ENCODE measurements at regions not wholly inside any gene's neighbourhood (a gene's known extent, or its start where the extent isn't known, plus 50 kb on each side); places are given as distances from the start of the nearest gene placed in this dataset.

GRCh38 chr13:109595471-109595870 is 190.9 kb downstream of the IRS2 start:
- DNase-seq (ENCODE audit: low spot score) = no peak

DNA sequence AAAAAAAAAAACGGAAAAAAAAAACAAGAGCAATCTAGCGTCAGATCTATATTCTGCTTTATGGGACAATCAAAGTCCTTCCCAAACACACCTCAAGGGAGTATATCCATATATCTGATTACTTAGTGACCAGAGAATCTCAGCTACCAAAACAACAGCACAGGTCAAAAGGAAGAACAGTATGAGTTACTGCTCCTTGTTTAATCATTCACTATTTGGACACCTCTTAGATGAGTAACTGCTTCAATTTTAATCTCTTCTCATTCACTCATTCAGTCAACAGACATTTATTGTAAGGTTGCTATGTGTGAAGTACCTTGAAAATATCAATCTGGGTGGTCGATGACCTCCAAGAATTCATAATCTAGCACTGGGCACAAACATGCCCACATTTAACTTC is 193.2 kb downstream of the IRS2 start:
- DNase-seq (ENCODE audit: low spot score) = no peak

GRCh38 chr13:109592770-109593169 is 193.6 kb downstream of the IRS2 start:
- no peak for DNase-seq (ENCODE audit: low spot score)

DNA sequence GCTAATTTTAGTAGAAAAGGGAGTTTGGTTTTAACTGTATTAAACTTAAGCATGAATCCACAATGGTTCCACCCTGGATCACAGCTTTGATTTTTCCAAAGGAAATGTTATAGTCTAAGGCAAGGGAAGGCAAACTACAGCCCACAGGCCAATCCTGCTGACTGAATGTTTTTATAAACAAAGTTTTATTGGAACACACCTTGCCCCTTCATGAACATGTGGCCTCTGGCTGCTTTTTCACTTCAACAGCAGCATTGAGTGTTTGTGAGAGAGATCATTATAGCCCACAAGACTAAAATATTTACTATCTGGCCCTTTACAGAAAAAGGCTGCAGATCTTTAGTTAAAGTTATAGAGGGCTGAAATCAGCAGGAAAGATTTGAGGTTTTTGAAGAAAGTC is 198.7 kb downstream of the IRS2 start:
- no peak for DNase-seq (ENCODE audit: low spot score)

DNA sequence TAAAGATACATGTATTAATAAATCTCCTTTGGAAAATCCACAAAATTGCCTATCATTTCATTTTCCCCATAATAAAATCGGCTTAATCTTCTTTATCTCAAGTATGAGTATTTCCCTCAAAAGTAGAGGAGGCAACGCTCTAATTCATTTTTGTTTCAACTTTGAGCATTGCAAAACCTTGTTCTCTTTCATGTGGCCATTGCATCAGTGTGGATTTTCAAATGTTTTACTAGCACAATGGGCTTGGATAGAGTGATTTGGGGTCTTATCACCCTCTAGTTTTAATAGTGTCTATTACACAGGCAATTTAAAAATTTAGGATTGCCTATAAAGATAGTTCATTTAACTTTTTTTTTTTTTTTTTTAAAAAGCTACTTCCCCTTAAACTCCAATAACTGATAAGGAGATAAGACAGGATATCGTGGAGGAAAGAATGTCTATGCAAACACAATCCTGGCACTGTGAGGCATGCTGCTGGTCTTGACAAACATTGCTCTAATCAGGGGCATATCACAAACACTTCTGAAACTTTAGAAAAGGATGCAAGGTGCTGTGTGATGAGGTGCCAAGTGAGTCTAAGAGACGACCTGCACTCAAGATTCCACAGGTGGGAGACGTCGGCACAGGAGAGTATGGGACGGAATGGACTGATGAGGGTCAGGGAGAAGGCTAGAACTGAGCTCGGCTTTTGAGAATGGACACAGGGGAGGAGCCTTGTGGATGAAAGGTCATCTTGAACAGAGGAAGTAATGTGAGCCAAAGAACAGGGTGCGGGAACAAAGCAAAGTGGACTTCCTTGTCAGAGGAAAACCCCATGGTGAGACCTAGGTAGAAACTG is 199.7 kb downstream of the IRS2 start:
- DNase-seq (ENCODE audit: low spot score) = no peak

GRCh38 chr13:109584844-109585361 is 201.5 kb downstream of the IRS2 start:
- DNase-seq (ENCODE audit: low spot score) = no peak

DNA sequence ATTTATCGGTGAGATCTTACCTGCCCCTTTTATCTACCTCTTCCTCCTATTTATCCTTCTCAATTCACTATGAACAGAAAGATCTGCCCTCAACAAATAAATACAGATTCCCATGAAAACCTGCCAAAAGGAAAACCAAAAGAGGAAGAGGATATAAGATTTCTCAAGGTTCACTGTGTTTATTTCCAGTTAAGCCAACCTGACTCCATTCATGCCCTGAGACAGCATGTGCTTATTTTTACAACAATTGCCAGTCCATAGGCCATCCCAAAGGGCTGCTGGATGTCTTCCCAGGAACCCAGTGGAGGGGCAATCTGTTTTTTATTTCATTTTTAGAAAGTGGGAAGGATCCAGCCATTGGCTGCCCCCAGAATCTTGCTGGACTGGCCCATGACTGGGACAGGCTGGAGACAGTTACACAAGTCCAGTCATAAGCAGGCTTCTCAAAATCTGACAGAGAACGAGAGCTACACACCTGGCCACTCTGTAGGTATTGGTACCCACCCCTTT is 209.1 kb downstream of the IRS2 start:
- DNase-seq (ENCODE audit: low spot score) = no peak

DNA sequence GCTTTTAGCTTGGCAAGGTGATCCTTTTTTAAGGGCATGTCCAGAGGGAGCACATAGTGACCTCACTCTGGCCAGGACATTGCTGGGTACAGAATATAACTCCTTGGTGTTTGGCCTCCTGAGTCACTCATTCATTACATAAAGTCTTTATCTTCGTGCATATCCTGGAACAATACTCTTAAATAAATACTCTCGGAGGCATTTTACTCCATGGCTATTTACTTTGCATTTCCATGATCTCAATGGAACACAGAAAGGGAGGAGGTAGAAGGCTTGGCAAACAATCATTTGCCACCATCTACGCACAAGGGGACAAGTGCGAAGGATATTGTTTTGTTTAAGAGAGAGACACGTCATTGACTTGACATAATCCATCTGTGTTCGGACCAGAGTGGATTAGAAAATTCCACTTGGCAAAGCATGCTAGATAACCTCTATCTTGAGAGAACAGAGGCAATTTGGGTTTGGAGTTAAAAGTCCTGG is 210.0 kb downstream of the IRS2 start:
- DNase-seq (ENCODE audit: low spot score) = no peak

DNA sequence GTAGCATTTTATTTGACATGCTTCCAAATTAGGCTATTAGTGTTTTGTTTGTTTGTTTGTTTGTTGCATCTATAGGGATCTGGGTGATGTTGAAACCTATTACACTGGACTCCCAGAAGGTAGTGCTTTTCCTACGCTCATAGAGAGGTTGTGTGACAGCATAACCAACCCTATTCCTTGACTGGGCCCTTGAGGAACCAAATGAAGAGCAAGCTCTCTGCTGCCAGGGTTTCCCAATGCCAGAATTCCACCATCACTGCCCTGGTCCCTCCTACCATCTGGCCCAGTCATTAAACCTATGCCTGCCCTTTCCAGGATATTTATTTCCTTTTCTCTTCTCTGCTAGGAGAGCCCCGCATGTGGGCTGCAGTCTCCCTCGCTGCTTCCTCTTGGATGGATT is 210.6 kb downstream of the IRS2 start:
- DNase-seq (ENCODE audit: low spot score) = no peak

DNA sequence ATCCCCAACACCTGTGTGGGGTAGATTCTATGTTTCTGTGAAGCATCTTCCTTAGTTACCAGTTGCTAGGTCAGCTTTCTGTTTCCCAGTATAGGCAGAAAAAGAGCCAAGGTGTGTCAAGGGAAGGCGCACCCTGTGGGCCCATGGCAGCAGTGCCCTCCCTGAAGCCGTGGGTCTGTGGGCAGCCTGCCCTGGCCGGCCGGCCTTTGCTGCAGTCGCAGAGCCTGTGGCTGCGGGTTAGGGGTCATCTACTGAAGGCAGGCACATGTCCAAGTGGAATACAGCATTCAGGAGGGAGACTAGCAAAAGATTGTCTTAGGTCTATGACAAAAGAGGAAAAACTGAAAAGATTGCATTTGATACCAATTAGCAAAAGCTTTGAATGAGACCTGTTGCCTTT is 214.0 kb downstream of the IRS2 start:
- no peak for DNase-seq (ENCODE audit: low spot score)

- no peak for DNase-seq (ENCODE audit: low spot score)
Measured at GRCh38 chr13:109569958-109570711, 216.2 kb downstream of the IRS2 start.

DNA sequence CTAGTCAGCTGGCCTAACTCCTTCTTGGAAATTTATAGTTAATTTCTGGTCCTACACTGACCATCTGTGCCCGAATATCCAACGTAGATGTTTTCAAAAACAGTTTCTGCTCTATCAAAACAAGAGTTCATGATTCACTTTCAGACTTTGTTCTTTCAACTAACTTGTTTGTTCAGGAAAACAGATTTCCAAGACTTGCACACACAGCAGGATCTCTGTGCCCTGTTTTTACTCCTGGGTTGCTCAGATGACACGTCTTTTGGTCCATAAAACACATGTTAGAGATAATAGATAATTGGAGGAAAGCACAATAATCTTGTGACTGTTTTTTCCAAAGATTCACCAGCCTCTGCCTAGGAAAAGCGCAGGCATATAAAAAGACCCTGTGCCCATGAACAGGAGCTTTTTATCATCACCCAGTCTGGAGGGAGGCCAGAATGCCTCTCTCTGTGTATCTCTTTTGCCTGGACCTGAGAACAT is 218.0 kb downstream of the IRS2 start:
- no peak for DNase-seq (ENCODE audit: low spot score)

DNA sequence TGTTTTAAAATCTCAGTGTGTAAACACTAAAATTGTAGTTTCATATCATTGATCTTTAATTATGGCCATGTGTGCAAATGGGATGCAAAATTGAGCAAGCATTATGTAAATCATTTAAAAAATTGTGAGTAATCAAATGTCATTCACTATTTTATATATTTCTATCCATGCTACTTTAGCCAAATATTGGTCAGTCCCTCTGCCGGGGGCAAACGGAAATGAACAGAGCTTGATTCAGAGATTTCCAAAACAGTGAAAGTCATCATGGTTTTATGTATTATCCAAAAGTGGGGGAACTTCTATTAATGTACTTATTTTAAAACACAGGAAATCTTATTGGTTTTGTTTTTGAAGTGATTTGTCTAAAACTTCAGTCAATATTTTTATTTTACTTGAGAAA is 219.1 kb downstream of the IRS2 start:
- no peak for DNase-seq (ENCODE audit: low spot score)

DNA sequence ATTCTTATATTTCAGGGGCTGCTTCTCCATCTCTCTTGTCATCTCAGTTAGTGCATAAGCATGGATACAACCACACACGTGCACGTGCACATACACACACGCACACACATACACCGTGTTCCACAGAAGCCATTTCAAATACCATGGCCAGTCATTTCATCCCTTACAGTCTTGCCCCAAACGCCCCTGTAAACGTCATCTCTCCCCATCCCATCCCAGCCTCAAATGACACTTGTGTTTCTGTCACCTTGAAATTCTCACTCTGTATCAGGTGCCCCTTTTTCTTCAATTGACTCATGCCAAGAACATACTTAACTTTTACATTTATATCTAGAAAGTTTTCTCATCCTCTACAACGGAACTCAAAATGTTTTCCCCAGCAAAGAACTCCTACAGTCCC is 220.5 kb downstream of the IRS2 start:
- no peak for DNase-seq (ENCODE audit: low spot score)

GRCh38 chr13:109548374-109548773 is 238.0 kb downstream of the IRS2 start:
- DNase-seq (ENCODE audit: low spot score) = no peak

GRCh38 chr13:109547942-109548341 is 238.4 kb downstream of the IRS2 start:
- DNase-seq (ENCODE audit: low spot score) = no peak

GRCh38 chr13:109545931-109546330 is 240.5 kb downstream of the IRS2 start:
- DNase-seq (ENCODE audit: low spot score) = no peak

GRCh38 chr13:109541081-109541480 is 245.3 kb downstream of the IRS2 start:
- DNase-seq (ENCODE audit: low spot score) = no peak

DNA sequence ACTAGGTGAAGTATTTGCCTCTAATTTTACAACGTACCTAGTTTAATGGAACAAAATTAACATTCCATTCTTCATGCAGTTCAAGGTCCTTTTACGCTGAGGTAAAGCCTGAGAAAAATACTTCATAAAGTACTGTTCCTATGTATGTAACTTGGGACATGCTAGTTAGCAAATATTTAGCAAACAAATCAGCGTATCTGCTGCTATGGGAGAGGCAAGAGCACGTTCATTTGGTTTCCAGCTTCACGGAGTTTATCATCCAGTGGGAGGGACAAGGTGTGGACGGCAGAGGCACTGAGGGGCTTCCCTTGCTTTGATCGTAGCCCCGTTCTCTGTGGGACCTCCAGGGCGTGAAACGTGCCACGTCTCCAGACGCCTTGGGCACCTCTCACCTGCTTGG is 248.8 kb downstream of the IRS2 start:
- DNase-seq (ENCODE audit: low spot score) = no peak

GRCh38 chr13:109533350-109533749 is 253.0 kb downstream of the IRS2 start:
- no peak for DNase-seq (ENCODE audit: low spot score)

DNA sequence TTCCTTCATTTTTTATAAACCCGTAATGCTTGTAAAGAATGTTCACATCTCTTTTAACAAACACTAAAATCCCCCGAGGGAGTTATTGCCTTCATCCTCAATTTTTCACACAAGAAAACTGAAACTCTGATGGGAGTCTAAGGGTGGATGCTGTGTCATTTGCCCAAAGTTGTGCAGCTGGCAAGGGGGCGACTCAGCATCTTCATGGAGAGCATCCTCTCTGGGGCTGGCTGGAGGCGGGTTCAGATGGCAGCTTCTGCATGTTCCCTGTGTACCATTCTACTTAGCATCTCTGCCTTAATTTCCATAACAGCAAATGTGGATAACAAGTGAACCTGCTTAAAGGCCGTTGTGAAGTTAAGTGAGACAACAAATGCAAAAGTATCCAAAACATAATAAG is 256.4 kb downstream of the IRS2 start:
- DNase-seq (ENCODE audit: low spot score) = no peak

- DNase-seq (ENCODE audit: low spot score) = no peak
Measured at GRCh38 chr13:109521719-109522118, 264.7 kb downstream of the IRS2 start.

DNA sequence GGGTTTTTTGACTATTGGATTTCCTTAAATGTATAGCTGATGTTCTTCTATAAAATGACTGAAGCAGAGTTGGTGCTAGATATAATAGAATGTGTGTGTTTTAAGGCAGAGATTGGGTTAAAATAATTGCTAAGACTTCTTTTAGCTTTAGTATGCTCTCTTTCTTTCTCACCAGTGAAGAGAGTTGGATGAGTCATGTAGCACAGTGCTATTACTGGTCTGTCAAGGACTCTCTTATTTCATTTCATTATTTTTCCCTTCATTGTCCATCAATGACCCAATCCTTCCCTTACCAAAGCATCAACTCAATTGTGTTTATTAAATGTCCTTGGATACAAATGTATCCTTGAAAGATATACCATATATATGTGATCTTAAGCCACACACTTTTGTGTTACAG is 268.9 kb downstream of the IRS2 start:
- DNase-seq (ENCODE audit: low spot score) = no peak
